HG02588 (cell line): ENCODE measurements at regions not wholly inside any gene's neighbourhood (a gene's known extent, or its start where the extent isn't known, plus 50 kb on each side); places are given as distances from the start of the nearest gene placed in this dataset.
"Not testable (repeated sequence)": the region's sequence is repeated elsewhere in the genome, so short reads cannot be mapped to it uniquely, and the experiment has no call there.

Source experiments
- ATAC-seq: cut with Tn5 transposase; IDR thresholded peaks from one replicate; pipeline ENCODE4 v1.9.1; 2021; ENCODE audit warnings: mild to moderate bottlenecking, moderate library complexity; ENCODE audit not compliant: unreplicated experiment

GRCh38 chr4:125787707-125788106 lies 473.0 kb downstream of the FAT4 start:
- no peak for ATAC-seq

- ATAC-seq = no peak
Measured at GRCh38 chr4:125789023-125789422, 474.3 kb downstream of the FAT4 start.

- ATAC-seq = no peak
Measured at GRCh38 chr4:125791896-125792295, 477.1 kb downstream of the FAT4 start.

- no peak for ATAC-seq
Measured at GRCh38 chr4:125794989-125795388, 480.2 kb downstream of the FAT4 start.

GRCh38 chr4:125796138-125796537 lies 481.4 kb downstream of the FAT4 start:
- ATAC-seq = no peak

GRCh38 chr4:125797621-125798020 lies 482.9 kb downstream of the FAT4 start:
- not testable (repeated sequence) for ATAC-seq

GRCh38 chr4:125801373-125801772 lies 486.6 kb downstream of the FAT4 start:
- ATAC-seq = no peak

GRCh38 chr4:125801924-125802323 lies 487.2 kb downstream of the FAT4 start:
- ATAC-seq = no peak

GRCh38 chr4:125808022-125808421 lies 493.3 kb downstream of the FAT4 start:
- no peak for ATAC-seq

GRCh38 chr4:125808570-125808969 lies 493.8 kb downstream of the FAT4 start:
- ATAC-seq = no peak

- no peak for ATAC-seq
Measured at GRCh38 chr4:125811892-125812291, 497.1 kb downstream of the FAT4 start.

- no peak for ATAC-seq
Measured at GRCh38 chr4:125826801-125827695, 512.3 kb downstream of the FAT4 start.

- no peak for ATAC-seq
Measured at GRCh38 chr4:125827696-125828052, 512.9 kb downstream of the FAT4 start.

- ATAC-seq = no peak
Measured at GRCh38 chr4:125828346-125828745, 513.6 kb downstream of the FAT4 start.

- no peak for ATAC-seq
Measured at GRCh38 chr4:125832161-125832560, 517.4 kb downstream of the FAT4 start.

- ATAC-seq = no peak
Measured at GRCh38 chr4:125836597-125837195, 521.9 kb downstream of the FAT4 start.

- no peak for ATAC-seq
Measured at GRCh38 chr4:125837493-125838201, 522.9 kb downstream of the FAT4 start.

GRCh38 chr4:125838202-125838601 lies 523.4 kb downstream of the FAT4 start:
- no peak for ATAC-seq

GRCh38 chr4:125838924-125839323 lies 524.2 kb downstream of the FAT4 start:
- ATAC-seq = no peak

GRCh38 chr4:125843947-125844346 lies 529.2 kb downstream of the FAT4 start:
- ATAC-seq = no peak

- ATAC-seq = no peak
Measured at GRCh38 chr4:125847518-125847917, 532.8 kb downstream of the FAT4 start.

- no peak for ATAC-seq
Measured at GRCh38 chr4:125849869-125850268, 535.1 kb downstream of the FAT4 start.
